CD14-positive monocyte (primary cell): ENCODE measurements at regions not wholly inside any gene's neighbourhood (a gene's known extent, or its start where the extent isn't known, plus 50 kb on each side); places are given as distances from the start of the nearest gene placed in this dataset.

Source experiments
- DNase-seq, 3 donors: peaks; one replicate each; pipeline ENCODE4 v3.0.0-alpha.2; 2011 to 2022
- H2AFZ ChIP-seq: 2 replicates; pipeline ENCODE4 v1.6.0; 2012; ENCODE audit warnings: mild to moderate bottlenecking, low read depth, low read length, inconsistent platforms; ENCODE audit not compliant: insufficient read depth, poor library complexity, severe bottlenecking
- H3K27ac ChIP-seq, 2 donors: 1 replicate in 1 of 2; 2 replicates in 1 of 2; pipeline ENCODE4 v1.5.1; 2012 to 2013; ENCODE audit warnings: low read length in 2 of 2, control low read depth in 1 of 2, inconsistent platforms in 1 of 2, low read depth in 1 of 2, mild to moderate bottlenecking in 1 of 2
- H3K27me3 ChIP-seq, 2 donors: one replicate each; pipeline versions ENCODE4 v1.6.0 to v1.6.1; 2011 to 2013; ENCODE audit warnings: low read length in 2 of 2; ENCODE audit not compliant: control insufficient read depth in 2 of 2, insufficient read depth in 2 of 2
- H3K36me3 ChIP-seq, 2 donors: replicated peaks in 1 of 2; 1 replicate in 1 of 2; 2 replicates in 1 of 2; pipeline versions ENCODE4 v1.5.1 to v1.6.1; 2012 to 2013; ENCODE audit warnings: low read length in 2 of 2, control low read depth in 1 of 2, inconsistent platforms in 1 of 2, mild to moderate bottlenecking in 1 of 2; ENCODE audit not compliant: insufficient read depth in 2 of 2, control insufficient read depth in 1 of 2
- H3K4me1 ChIP-seq, 2 donors: 1 replicate in 1 of 2; 2 replicates in 1 of 2; pipeline versions ENCODE4 v1.5.1 to v1.6.1; 2012 to 2013; ENCODE audit warnings: low read length in 2 of 2, control low read depth in 1 of 2, inconsistent platforms in 1 of 2, mild to moderate bottlenecking in 1 of 2, moderate library complexity in 1 of 2; ENCODE audit not compliant: insufficient read depth in 2 of 2, control insufficient read depth in 1 of 2
- H3K4me2 ChIP-seq: replicated peaks from 2 replicates; pipeline ENCODE3; 2012; ENCODE audit warnings: low read length, moderate library complexity, mild to moderate bottlenecking; ENCODE audit not compliant: poor library complexity, severe bottlenecking; ENCODE audit errors: extremely low read depth
- H3K4me3 ChIP-seq, 3 experiments: fragments of 200-600 bp in 1 of 3; sonication (generic) in 1 of 3; replicated peaks in 1 of 3; 1 replicate in 2 of 3; 2 replicates in 1 of 3; pipeline ENCODE4 v1.5.1; 2011 to 2013; ENCODE audit warnings: low read length in 3 of 3, mild to moderate bottlenecking in 3 of 3, control low read depth in 2 of 3, low read depth in 2 of 3, inconsistent platforms in 1 of 3, moderate library complexity in 1 of 3
- H3K79me2 ChIP-seq: 2 replicates; pipeline ENCODE4 v1.6.0; 2012; ENCODE audit warnings: mild to moderate bottlenecking, control low read depth, inconsistent platforms, low read length, moderate library complexity; ENCODE audit not compliant: insufficient read depth
- H3K9ac ChIP-seq: 2 replicates; pipeline ENCODE4 v1.6.0; 2017; ENCODE audit warnings: low read length, mild to moderate bottlenecking; ENCODE audit not compliant: insufficient read depth, poor library complexity, severe bottlenecking
- H3K9me3 ChIP-seq, 2 donors: replicated peaks in 1 of 2; 1 replicate in 1 of 2; 2 replicates in 1 of 2; pipeline versions ENCODE4 v1.5.1 to v1.6.1; 2012 to 2013; ENCODE audit warnings: low read length in 2 of 2, control low read depth in 1 of 2; ENCODE audit not compliant: control insufficient read depth in 1 of 2, insufficient read depth in 1 of 2
- H4K20me1 ChIP-seq: 2 replicates; pipeline ENCODE4 v1.6.0; 2012; ENCODE audit warnings: mild to moderate bottlenecking, low read length, control low read depth, moderate library complexity; ENCODE audit not compliant: insufficient read depth
- H3K27ac Mint-ChIP-seq, 7 donors: one replicate each; pipeline ENCODE4 v1.8.0; 2020; ENCODE audit warnings: mild to moderate bottlenecking in 7 of 7, mixed read lengths in 7 of 7, moderate library complexity in 6 of 7, inconsistent platforms in 2 of 7
- H3K27me3 Mint-ChIP-seq, 3 donors: one replicate each; pipeline ENCODE4 v1.8.0; 2021 to 2022; ENCODE audit warnings: low read depth in 3 of 3, mild to moderate bottlenecking in 3 of 3, mixed read lengths in 3 of 3, moderate library complexity in 3 of 3, inconsistent platforms in 1 of 3
- H3K36me3 Mint-ChIP-seq, 2 donors: one replicate each; pipeline ENCODE4 v1.8.0; 2020; ENCODE audit warnings: mixed read lengths in 2 of 2, inconsistent platforms in 1 of 2, mild to moderate bottlenecking in 1 of 2
- H3K4me1 Mint-ChIP-seq: one replicate; pipeline ENCODE4 v1.8.0; 2020; ENCODE audit warnings: mild to moderate bottlenecking, mixed read lengths
- H3K4me3 Mint-ChIP-seq, 2 donors: one replicate each; pipeline ENCODE4 v1.8.0; 2020; ENCODE audit warnings: mild to moderate bottlenecking in 2 of 2, mixed read lengths in 2 of 2, moderate library complexity in 1 of 2
- H3K9me3 Mint-ChIP-seq, 7 donors: one replicate each; pipeline ENCODE4 v1.8.0; 2020 to 2022; ENCODE audit warnings: mixed read lengths in 7 of 7, mild to moderate bottlenecking in 6 of 7, moderate library complexity in 6 of 7, inconsistent platforms in 2 of 7
- WGBS: methylation state at CpG from one replicate; pipeline ENCODE4 v1.1.5; 2013; ENCODE audit warnings: missing lambda C conversion rate; ENCODE audit not compliant: insufficient coverage; 5-methylcytosine and 5-hydroxymethylcytosine counted together
- intact Hi-C, 2 donors: fragments of 100-400 bp; cut with micrococcal nuclease; formaldehyde crosslinking; loops; one replicate each; pipeline versions ENCODE4 v1.15.0 to v1.15.1; 2023
- TF ChIP-seq, protein P1 (sequence below): fragments of 200-600 bp; IDR thresholded peaks from one replicate; pipeline ENCODE4 v1.8.0; 2022; ENCODE audit warnings: antibody characterized with exemption, mild to moderate bottlenecking

DNA sequence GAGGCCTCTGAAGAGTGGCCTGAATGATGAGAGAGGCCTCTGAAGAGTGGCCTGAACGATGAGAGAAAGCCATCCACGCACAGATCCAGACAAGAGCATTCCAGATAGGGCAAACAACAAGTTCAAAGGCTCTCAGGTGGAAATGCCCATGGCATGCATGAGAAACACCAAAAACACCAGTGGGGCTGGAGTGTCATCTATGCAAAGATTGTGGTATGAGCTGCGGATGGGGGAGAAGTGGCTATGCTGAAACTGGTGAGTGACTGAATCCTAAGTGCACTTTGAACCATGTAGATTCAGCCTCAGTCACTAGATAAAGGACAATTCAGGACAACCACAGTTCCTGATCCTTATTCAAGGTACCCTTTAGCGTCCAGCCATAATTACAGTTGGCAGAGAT, 79.4 kb upstream of the GZMB start:
- Histone ChIP-seq H3K4me3 (no peak overlapping the region), H2AFZ (no peak overlapping the region), H3K4me2 (no peak overlapping the region), H3K27me3 (no peaks in the 10 kb centered on the region), H3K4me1 (no peaks in the 10 kb centered on the region), H4K20me1 (no peaks in the 10 kb centered on the region), H3K27ac (no peak overlapping the region), H3K9me3 (no peaks in the 10 kb centered on the region), H3K79me2 (no peaks in the 10 kb centered on the region), H3K36me3 (no peaks in the 10 kb centered on the region), H3K9ac (no peak overlapping the region)
- no peaks in the 10 kb centered on the region for H3K36me3 Mint-ChIP-seq
- intact Hi-C loops = no loop called here
- H3K4me1 Mint-ChIP-seq = peaks cover 8% of the 10 kb centered on the region
- TF ChIP-seq, protein P1, sequence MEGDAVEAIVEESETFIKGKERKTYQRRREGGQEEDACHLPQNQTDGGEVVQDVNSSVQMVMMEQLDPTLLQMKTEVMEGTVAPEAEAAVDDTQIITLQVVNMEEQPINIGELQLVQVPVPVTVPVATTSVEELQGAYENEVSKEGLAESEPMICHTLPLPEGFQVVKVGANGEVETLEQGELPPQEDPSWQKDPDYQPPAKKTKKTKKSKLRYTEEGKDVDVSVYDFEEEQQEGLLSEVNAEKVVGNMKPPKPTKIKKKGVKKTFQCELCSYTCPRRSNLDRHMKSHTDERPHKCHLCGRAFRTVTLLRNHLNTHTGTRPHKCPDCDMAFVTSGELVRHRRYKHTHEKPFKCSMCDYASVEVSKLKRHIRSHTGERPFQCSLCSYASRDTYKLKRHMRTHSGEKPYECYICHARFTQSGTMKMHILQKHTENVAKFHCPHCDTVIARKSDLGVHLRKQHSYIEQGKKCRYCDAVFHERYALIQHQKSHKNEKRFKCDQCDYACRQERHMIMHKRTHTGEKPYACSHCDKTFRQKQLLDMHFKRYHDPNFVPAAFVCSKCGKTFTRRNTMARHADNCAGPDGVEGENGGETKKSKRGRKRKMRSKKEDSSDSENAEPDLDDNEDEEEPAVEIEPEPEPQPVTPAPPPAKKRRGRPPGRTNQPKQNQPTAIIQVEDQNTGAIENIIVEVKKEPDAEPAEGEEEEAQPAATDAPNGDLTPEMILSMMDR = no peak
- no peak overlapping the region for H3K27ac Mint-ChIP-seq
- H3K9me3 Mint-ChIP-seq = peaks cover 0 to 2% (median 0%) of the 10 kb centered on the region in 7 donors
- peaks cover 0 to 2% (median 1%) of the 10 kb centered on the region in 3 donors for H3K27me3 Mint-ChIP-seq
- H3K4me3 Mint-ChIP-seq = no peak overlapping the region
- 87% methylated on average over 3 of the region's 4 CpGs for WGBS
- no peak for DNase-seq

GRCh38 chr14:24712909-24713308, 78.9 kb upstream of the GZMB start:
- H3K36me3 Mint-ChIP-seq = no peaks in the 10 kb centered on the region
- TF ChIP-seq, protein P1 = no peak
- Histone ChIP-seq H3K4me2 (no peak overlapping the region), H3K27ac (no peak overlapping the region), H3K27me3 (no peaks in the 10 kb centered on the region), H3K79me2 (no peaks in the 10 kb centered on the region), H3K4me1 (no peaks in the 10 kb centered on the region), H4K20me1 (no peaks in the 10 kb centered on the region), H3K9me3 (no peaks in the 10 kb centered on the region), H3K9ac (no peak overlapping the region), H3K4me3 (no peak overlapping the region), H2AFZ (no peak overlapping the region), H3K36me3 (no peaks in the 10 kb centered on the region)
- H3K4me3 Mint-ChIP-seq = no peak overlapping the region
- intact Hi-C loops = no loop called here
- no peak overlapping the region for H3K27ac Mint-ChIP-seq
- peaks cover 8% of the 10 kb centered on the region for H3K4me1 Mint-ChIP-seq
- WGBS = 100% methylated on average over 4 of the region's 6 CpGs
- peaks cover 0 to 2% (median 1%) of the 10 kb centered on the region in 3 donors for H3K27me3 Mint-ChIP-seq
- peaks cover 0 to 2% (median 0%) of the 10 kb centered on the region in 7 donors for H3K9me3 Mint-ChIP-seq
- DNase-seq = no peak
